Transverse colon (tissue), 4 donors: ENCODE measurements at regions not wholly inside any gene's neighbourhood (a gene's known extent, or its start where the extent isn't known, plus 50 kb on each side); places are given as distances from the start of the nearest gene placed in this dataset.

ENCODE experiments used
- DNase-seq: peaks from one replicate; pipeline ENCODE4 v3.0.0-alpha.2; 2019
- H3K27ac ChIP-seq, 4 donors: fragments of 200-600 bp; sonication (generic); 2 replicates each; pipeline ENCODE4 v1.5.1; 2016 to 2018; ENCODE audit warnings: inconsistent platforms in 4 of 4
- H3K27me3 ChIP-seq: fragments of 200-600 bp; sonication (generic); 2 replicates; pipeline ENCODE4 v1.5.1; 2017; ENCODE audit warnings: inconsistent platforms
- H3K36me3 ChIP-seq, 4 donors: fragments of 200-600 bp; sonication (generic); 2 replicates each; pipeline ENCODE4 v1.5.1; 2017 to 2019; ENCODE audit warnings: inconsistent platforms in 4 of 4
- H3K4me1 ChIP-seq, 4 donors: fragments of 200-600 bp; sonication (generic); 2 replicates each; pipeline ENCODE4 v1.5.1; 2017 to 2020; ENCODE audit warnings: inconsistent platforms in 4 of 4
- H3K4me3 ChIP-seq, 4 donors: fragments of 200-600 bp; sonication (generic); 1 replicate in 1 of 4; 2 replicates in 3 of 4; pipeline versions ENCODE4 v1.5.1 to v1.6.1; 2017 to 2019; ENCODE audit warnings: inconsistent platforms in 4 of 4
- H3K9me3 ChIP-seq, 2 donors: fragments of 200-600 bp; sonication (generic); 2 replicates each; pipeline ENCODE4 v1.5.1; 2017 to 2019; ENCODE audit warnings: inconsistent platforms in 2 of 2
- EP300 ChIP-seq: sonication (generic); formaldehyde crosslinking; IDR thresholded peaks from one replicate; pipeline ENCODE4 v1.6.1; 2017; ENCODE audit warnings: antibody characterized with exemption, low read depth
- POLR2A ChIP-seq: fragments of 450-650 bp; IDR thresholded peaks from one replicate; pipeline ENCODE4 v1.6.1; 2016; ENCODE audit warnings: antibody characterized with exemption, mild to moderate bottlenecking, moderate library complexity
- POLR2AphosphoS5 ChIP-seq, 3 donors: sonication (generic); formaldehyde crosslinking; IDR thresholded peaks; one replicate each; pipeline ENCODE4 v1.6.1; 2016; ENCODE audit warnings: antibody characterized with exemption in 3 of 3
- WGBS, 2 donors: methylation state at CpG; one replicate each; pipeline ENCODE4 v1.1.5; 2018; ENCODE audit warnings: low coverage in 1 of 2; 5-methylcytosine and 5-hydroxymethylcytosine counted together
- in situ Hi-C, 4 donors: fragments of 200-750 bp; cut with MboI; loops; one replicate each; pipeline versions ENCODE4 v1.15.0 to v1.15.1; 2017; ENCODE audit warnings: low sequenced_read_pairs in 3 of 4, low pct_ligation_motif_present in 1 of 4, low pct_unique_long_range_greater_than_20kb in 1 of 4
- intact Hi-C: fragments of 100-400 bp; cut with DNase I; formaldehyde crosslinking; loops from one replicate; pipeline ENCODE4 v1.15.1; 2023; ENCODE audit warnings: low total_unique reads
- TF ChIP-seq, protein P1 (sequence below), 5 experiments: fragments of 200-600 bp in 3 of 5; fragments of 450-650 bp in 2 of 5; sonication (generic) in 3 of 5; IDR thresholded peaks; 1 replicate in 2 of 5; 2 replicates in 3 of 5; pipeline ENCODE4 v1.5.1; 2016 to 2017; ENCODE audit warnings: antibody characterized with exemption in 5 of 5, inconsistent platforms in 3 of 5, mild to moderate bottlenecking in 2 of 5, moderate library complexity in 1 of 5

DNA sequence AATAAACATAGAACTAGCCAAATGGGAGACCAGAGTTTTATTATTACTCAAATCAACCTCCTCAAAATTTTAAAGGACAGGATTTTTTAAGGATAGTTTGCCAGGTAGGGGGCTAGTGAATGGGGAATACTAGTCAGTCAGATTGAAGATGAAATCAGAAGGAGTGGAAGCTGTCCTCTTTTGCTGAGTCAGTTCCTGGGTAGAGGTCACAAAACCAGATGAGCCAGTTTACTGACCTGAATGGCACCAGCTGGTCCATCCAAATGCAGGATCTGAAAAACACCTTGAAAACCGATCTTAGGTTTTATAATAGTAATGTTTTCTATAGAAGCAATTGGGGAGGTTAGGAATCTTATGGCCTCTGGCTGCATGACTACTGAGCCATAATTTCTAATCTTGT, 558.2 kb downstream of the PKHD1 start:
- no peak overlapping the region for H3K4me3 ChIP-seq
- H3K4me1 ChIP-seq, result no peaks in the 10 kb centered on the region
- intact Hi-C loops (no loop called here), in situ Hi-C loops (loop anchor here in 1 of 4 donors (25.0 kb wide), 1 partner anchor 717 kb away; the partner anchor contains the start of gene TFAP2B)
- TF ChIP-seq, protein P1, sequence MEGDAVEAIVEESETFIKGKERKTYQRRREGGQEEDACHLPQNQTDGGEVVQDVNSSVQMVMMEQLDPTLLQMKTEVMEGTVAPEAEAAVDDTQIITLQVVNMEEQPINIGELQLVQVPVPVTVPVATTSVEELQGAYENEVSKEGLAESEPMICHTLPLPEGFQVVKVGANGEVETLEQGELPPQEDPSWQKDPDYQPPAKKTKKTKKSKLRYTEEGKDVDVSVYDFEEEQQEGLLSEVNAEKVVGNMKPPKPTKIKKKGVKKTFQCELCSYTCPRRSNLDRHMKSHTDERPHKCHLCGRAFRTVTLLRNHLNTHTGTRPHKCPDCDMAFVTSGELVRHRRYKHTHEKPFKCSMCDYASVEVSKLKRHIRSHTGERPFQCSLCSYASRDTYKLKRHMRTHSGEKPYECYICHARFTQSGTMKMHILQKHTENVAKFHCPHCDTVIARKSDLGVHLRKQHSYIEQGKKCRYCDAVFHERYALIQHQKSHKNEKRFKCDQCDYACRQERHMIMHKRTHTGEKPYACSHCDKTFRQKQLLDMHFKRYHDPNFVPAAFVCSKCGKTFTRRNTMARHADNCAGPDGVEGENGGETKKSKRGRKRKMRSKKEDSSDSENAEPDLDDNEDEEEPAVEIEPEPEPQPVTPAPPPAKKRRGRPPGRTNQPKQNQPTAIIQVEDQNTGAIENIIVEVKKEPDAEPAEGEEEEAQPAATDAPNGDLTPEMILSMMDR (IDR thresholded peaks at IDR 0.05), result no peak
- TF ChIP-seq POLR2A, result no peak
- TF ChIP-seq POLR2AphosphoS5 (IDR thresholded peaks at IDR 0.05), result no peak
- no peak for TF ChIP-seq EP300
- DNase-seq, result no peak
- no peaks in the 10 kb centered on the region for H3K27me3 ChIP-seq
- H3K27ac ChIP-seq, result no peak overlapping the region
- WGBS, 2 donors, result 57 to 70% methylated on average over 1 of the region's 1 CpG
- no peaks in the 10 kb centered on the region for H3K36me3 ChIP-seq
- H3K9me3 ChIP-seq, result no peaks in the 10 kb centered on the region

DNA sequence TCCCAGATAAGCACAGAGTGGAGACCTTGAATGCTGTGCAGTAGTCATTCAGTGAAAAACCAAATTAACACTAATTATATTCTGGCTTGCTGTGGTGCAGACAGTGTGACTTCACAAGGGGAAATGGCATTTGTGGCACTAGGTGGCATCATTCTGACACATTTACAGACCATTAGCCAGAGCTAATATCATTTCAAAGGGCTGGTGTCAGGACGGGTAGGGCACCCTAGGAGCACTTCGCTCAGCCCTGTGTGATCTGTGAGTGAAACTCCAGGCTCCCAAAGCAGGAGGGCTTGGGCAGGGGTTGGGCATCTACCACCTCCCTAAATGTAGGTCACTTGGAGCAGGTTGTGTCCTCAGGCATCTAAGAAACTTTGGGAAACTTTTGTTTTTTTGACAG, 555.8 kb downstream of the PKHD1 start:
- no peak overlapping the region for H3K27ac ChIP-seq
- in situ Hi-C loops (loop anchor here in 1 of 4 donors (25.0 kb wide), 1 partner anchor 719 kb away; the partner anchor contains the start of gene TFAP2B), intact Hi-C loops (no loop called here)
- H3K4me3 ChIP-seq, result no peak overlapping the region
- no peaks in the 10 kb centered on the region for H3K4me1 ChIP-seq
- WGBS, 2 donors, result 69% methylated on average over 2 of the region's 2 CpGs; no CpG with 5 or more reads in 1 of the 2 donors
- no peak for DNase-seq
- H3K36me3 ChIP-seq, result no peaks in the 10 kb centered on the region
- no peaks in the 10 kb centered on the region for H3K27me3 ChIP-seq
- no peaks in the 10 kb centered on the region for H3K9me3 ChIP-seq
- TF ChIP-seq EP300 (no peak), POLR2A (no peak)
- TF ChIP-seq, protein P1 (IDR thresholded peaks at IDR 0.05), result no peak

DNA sequence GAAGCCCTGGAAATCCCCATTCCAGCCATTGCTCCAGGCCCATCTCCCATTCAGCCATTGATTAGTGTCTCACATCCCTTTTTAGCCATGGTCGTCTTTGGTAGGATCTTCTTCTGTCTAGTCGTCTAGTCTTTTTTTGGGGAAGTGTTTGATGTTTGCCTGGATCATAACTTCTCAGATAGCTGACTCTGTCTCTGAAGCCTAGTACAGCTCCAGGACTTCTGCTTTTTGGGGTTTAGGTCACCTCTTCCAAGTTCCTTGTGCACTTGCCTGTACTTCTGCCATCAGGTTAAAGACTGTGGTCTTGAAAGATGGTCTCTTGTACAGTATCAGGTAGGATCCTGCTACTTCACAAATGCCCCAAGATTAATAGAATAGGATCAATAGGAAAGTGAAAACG, 553.5 kb downstream of the PKHD1 start:
- intact Hi-C loops, result no loop called here
- Histone ChIP-seq H3K4me1 (no peaks in the 10 kb centered on the region), H3K27ac (no peak overlapping the region), H3K9me3 (no peaks in the 10 kb centered on the region), H3K27me3 (no peaks in the 10 kb centered on the region), H3K4me3 (no peak overlapping the region), H3K36me3 (no peaks in the 10 kb centered on the region)
- TF ChIP-seq, protein P1 (IDR thresholded peaks at IDR 0.05), result no peak
- TF ChIP-seq POLR2AphosphoS5 (IDR thresholded peaks at IDR 0.05), result no peak
- TF ChIP-seq EP300, result no peak
- no peak for TF ChIP-seq POLR2A
- in situ Hi-C loops, result loop anchor here in 1 of 4 donors (25.0 kb wide), 1 partner anchor 722 kb away; the partner anchor contains the start of gene TFAP2B
- DNase-seq, result no peak
- WGBS, 2 donors, result 66% methylated on average over 3 of the region's 3 CpGs

DNA sequence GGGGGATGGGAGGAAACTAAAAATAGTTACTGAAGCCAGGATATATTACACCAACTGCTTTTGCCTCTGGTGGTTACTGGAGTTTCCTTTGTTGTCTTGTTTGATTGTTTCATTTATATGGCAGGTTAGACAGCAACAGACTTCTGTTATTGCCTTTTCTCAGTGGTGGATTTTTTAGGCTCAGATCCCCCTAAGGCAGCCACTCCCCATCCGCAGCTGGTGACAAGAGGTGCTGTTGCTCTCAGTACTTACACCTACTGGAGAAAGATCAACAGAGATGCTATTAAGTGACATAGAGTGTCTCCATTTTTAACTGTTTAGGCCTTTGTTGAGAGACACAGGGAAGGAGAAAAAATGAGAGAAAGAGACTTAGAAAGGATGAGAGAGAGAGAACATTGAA, 552.1 kb downstream of the PKHD1 start:
- Histone ChIP-seq H3K4me3 (no peak overlapping the region), H3K27ac (no peak overlapping the region), H3K4me1 (no peaks in the 10 kb centered on the region), H3K27me3 (no peaks in the 10 kb centered on the region), H3K36me3 (no peaks in the 10 kb centered on the region), H3K9me3 (no peaks in the 10 kb centered on the region)
- DNase-seq, result no peak
- 44 to 55% methylated on average over 1 of the region's 1 CpG for WGBS, 2 donors
- TF ChIP-seq EP300 (no peak), POLR2A (no peak), POLR2AphosphoS5 (IDR thresholded peaks at IDR 0.05) (no peak)
- TF ChIP-seq, protein P1 (IDR thresholded peaks at IDR 0.05), result no peak
- intact Hi-C loops, result no loop called here
- in situ Hi-C loops, result loop anchor here in 1 of 4 donors (25.0 kb wide), 1 partner anchor 723 kb away; the partner anchor contains the start of gene TFAP2B
